Right lobe of liver (tissue), 4 donors: ENCODE measurements at regions not wholly inside any gene's neighbourhood (a gene's known extent, or its start where the extent isn't known, plus 50 kb on each side); places are given as distances from the start of the nearest gene placed in this dataset.

Source experiments
- POLR2A ChIP-seq: fragments of 450-650 bp; IDR thresholded peaks from one replicate; pipeline ENCODE4 v1.6.1; 2017; ENCODE audit warnings: antibody characterized with exemption, mild to moderate bottlenecking
- TF ChIP-seq, protein P1 (sequence below), 4 donors: fragments of 200-600 bp in 3 of 4; fragments of 450-650 bp in 1 of 4; IDR thresholded peaks; one replicate each; pipeline versions ENCODE4 v1.5.1 to v1.8.0; 2016 to 2022; ENCODE audit warnings: antibody characterized with exemption in 4 of 4, mild to moderate bottlenecking in 2 of 4
- donor health status: DM: no; HTN: no; CAD: no.
- donor health status: DM: no; HTN: no; CAD: no.
- donor health status: DM: no; HTN: yes; CAD: no.

DNA sequence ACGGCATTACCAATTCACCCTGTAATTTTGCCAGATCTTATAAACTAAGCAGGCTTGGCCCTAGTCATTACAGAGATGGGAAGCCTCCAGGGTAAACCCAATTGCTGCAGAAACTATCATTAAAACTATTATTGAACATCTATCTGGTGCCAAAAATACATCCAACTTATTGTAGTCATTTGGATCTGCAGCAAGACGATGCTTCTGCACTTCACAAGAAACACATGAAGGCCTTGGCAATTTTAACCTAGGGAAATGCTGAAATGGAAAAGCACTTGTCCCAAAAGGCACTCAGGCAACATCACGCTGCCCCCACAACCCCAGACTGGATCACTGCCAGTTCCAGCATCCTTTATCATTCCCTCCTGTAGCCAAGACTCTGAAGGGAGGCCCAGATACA is 85.3 kb upstream of the ACVR2A start:
- TF ChIP-seq, protein P1, sequence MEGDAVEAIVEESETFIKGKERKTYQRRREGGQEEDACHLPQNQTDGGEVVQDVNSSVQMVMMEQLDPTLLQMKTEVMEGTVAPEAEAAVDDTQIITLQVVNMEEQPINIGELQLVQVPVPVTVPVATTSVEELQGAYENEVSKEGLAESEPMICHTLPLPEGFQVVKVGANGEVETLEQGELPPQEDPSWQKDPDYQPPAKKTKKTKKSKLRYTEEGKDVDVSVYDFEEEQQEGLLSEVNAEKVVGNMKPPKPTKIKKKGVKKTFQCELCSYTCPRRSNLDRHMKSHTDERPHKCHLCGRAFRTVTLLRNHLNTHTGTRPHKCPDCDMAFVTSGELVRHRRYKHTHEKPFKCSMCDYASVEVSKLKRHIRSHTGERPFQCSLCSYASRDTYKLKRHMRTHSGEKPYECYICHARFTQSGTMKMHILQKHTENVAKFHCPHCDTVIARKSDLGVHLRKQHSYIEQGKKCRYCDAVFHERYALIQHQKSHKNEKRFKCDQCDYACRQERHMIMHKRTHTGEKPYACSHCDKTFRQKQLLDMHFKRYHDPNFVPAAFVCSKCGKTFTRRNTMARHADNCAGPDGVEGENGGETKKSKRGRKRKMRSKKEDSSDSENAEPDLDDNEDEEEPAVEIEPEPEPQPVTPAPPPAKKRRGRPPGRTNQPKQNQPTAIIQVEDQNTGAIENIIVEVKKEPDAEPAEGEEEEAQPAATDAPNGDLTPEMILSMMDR (IDR thresholded peaks at IDR 0.05): no peak
- TF ChIP-seq POLR2A: no peak
